Astrocyte of the cerebellum (primary cell): ENCODE measurements at regions not wholly inside any gene's neighbourhood (a gene's known extent, or its start where the extent isn't known, plus 50 kb on each side); places are given as distances from the start of the nearest gene placed in this dataset.
"Not testable (repeated sequence)": the region's sequence is repeated elsewhere in the genome, so short reads cannot be mapped to it uniquely, and the experiment has no call there.

Experiments
- DNase-seq: peaks from one replicate; pipeline ENCODE4 v3.0.0-alpha.2; 2011; ENCODE audit warnings: low read depth
- H3K4me3 ChIP-seq: 2 replicates; pipeline ENCODE4 v1.5.1; 2011; ENCODE audit warnings: mild to moderate bottlenecking, low read depth, low read length, moderate library complexity
- in situ Hi-C: cut with HindIII; loops from 2 replicates; pipeline ENCODE4 v1.10.0; 2017; ENCODE audit warnings: low sequenced_read_pairs
- TF ChIP-seq, protein P1 (sequence below): IDR thresholded peaks from 2 replicates; pipeline ENCODE4 v1.5.1; 2012; ENCODE audit warnings: low read length, low read depth, moderate library complexity, mild to moderate bottlenecking; ENCODE audit errors: missing control alignments

DNA sequence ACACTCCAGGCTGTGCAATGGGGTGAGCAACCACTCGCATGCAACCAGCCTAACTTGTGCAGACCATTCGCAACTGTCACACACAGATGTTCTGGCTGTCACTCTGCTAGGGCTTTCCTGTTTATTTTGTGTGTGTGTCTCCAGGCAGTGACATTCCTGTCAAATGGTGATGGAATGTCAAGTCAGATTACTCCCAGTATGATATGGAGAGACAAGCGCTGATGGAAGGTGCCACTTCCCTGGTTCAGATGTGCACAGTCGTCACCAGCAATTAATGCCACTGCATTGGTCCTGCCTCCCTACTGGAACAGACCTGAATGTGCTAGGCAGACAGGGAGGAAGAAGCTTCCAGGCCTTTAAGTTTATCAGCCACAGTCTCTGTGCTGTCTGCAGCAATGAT, 442.4 kb upstream of the ISX start:
- in situ Hi-C loops: no loop called here
- DNase-seq: no peak
- TF ChIP-seq, protein P1, sequence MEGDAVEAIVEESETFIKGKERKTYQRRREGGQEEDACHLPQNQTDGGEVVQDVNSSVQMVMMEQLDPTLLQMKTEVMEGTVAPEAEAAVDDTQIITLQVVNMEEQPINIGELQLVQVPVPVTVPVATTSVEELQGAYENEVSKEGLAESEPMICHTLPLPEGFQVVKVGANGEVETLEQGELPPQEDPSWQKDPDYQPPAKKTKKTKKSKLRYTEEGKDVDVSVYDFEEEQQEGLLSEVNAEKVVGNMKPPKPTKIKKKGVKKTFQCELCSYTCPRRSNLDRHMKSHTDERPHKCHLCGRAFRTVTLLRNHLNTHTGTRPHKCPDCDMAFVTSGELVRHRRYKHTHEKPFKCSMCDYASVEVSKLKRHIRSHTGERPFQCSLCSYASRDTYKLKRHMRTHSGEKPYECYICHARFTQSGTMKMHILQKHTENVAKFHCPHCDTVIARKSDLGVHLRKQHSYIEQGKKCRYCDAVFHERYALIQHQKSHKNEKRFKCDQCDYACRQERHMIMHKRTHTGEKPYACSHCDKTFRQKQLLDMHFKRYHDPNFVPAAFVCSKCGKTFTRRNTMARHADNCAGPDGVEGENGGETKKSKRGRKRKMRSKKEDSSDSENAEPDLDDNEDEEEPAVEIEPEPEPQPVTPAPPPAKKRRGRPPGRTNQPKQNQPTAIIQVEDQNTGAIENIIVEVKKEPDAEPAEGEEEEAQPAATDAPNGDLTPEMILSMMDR: no peak
- H3K4me3 ChIP-seq: no peak overlapping the region

DNA sequence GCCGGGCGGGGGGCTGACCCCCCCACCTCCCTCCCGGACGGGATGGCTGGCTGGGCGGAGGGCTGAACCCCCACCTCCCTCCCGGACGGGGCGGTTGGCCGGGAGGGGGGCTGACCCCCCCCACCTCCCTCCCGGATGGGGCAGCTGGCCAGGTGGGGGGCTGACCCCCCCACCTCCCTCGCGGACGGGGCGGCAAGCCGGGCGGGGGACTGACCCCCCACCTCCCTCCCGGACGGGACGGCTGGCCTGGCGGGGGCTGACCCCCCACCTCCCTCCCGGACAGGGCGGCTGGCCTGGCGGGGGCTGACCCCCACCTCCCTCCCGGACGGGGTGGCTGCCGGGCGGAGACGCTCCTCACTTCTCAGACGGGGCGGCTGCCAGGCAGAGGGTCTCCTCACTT, 440.1 kb upstream of the ISX start:
- in situ Hi-C loops: not testable (repeated sequence)

DNA sequence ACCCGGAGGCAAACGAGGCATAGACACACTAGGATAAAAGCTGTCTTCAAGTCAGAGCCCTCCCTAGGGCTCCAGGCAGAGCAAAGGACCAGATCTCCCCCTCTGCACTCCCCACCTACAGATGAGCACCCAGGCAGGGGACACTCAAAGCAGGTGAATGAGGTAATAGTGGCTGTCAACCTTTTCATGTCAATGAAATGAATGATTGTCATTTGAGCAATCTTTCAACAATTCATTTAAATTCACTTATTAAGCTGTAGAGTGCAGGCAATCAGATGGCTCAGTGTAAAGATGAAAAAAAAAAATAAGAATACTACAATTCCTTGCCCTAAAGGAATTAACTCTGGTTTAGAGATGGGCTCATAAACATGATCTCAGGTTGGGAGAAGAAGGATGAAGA, 427.8 kb upstream of the ISX start:
- TF ChIP-seq, protein P1: no peak
- H3K4me3 ChIP-seq: no peak overlapping the region
- in situ Hi-C loops: no loop called here
- no peak for DNase-seq

More for the DNA sequence above, 440.1 kb upstream of the ISX start:
- not testable (repeated sequence) for DNase-seq, H3K4me3 ChIP-seq

DNA sequence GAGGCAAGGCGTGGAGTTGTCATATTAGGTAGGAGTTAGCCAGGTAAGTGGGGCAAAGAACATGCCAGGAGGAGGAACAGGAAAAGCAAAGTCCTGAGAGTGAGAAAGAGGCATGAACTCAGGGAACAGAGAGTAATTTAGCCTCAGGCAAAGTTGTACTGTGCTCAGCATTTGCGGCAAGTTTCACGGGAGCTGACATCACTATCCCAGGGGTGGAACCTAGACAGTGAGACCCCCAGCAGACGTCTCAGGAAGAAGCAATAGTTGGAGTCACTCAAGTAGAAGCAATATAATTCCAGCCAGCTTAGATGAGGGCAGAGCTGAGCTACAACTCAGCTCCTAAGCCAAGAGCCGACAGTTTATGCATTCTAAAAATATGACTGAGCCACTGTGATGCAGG, 426.0 kb upstream of the ISX start:
- DNase-seq: no peak
- TF ChIP-seq, protein P1: no peak
- no peak overlapping the region for H3K4me3 ChIP-seq
- in situ Hi-C loops: no loop called here

DNA sequence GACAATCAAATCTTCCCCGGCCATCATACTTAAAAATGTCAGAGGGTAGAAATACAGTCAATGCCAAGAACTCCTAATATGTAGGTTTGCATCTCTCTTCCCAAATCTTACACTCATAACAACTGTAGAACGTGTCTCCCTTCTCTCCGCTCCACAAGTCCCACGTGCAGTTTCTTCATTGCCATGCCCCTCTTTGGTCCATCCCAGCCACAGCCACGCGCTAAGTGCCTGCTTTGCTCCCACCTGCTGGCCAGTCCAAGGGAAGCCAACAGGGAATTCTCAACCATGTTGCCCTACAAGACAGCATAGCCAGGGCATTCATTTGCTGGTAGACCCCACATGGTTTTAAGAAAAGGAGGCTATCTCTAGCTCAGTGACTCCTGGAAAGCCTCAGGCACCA, 420.6 kb upstream of the ISX start:
- TF ChIP-seq, protein P1: no peak
- no peak for DNase-seq
- in situ Hi-C loops: no loop called here
- no peak overlapping the region for H3K4me3 ChIP-seq

DNA sequence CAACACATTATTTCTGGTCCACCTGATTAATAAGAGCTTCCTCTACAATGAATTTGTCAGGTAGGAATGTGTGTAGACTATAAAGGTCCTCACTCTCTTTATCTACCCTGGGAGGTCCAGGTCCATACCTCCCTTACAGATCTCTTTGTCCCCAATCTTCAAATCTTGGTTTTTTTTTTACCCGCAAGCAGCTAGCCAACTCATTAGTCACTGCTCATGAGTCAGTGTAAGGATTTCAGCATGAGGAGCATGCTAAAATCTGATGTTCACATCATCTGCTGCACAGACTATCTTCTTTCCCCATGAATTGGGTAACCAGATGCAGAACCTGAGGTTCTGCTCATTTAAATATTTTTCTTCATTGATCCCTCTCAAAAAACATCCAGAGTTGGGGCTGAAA, 397.0 kb upstream of the ISX start:
- H3K4me3 ChIP-seq: no peak overlapping the region
- DNase-seq: no peak
- in situ Hi-C loops: no loop called here
- TF ChIP-seq, protein P1: no peak

DNA sequence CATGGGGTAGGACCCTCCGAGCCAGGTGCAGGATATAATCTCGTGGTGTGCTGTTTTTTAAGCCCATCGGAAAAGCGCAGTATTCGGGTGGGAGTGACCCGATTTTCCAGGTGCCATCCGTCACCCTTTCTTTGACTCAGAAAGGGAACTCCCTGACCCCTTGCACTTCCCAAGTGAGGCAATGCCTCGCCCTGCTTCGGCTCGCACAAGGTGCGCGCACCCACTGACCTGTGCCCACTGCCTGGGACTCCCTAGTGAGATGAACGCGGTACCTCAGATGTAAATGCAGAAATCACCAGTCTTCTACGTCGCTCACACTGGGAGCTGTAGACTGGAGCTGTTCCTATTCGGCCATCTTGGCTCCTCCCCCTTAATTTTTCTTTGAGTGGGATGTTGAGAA, 382.9 kb upstream of the ISX start:
- in situ Hi-C loops, H3K4me3 ChIP-seq, DNase-seq: not testable (repeated sequence)

DNA sequence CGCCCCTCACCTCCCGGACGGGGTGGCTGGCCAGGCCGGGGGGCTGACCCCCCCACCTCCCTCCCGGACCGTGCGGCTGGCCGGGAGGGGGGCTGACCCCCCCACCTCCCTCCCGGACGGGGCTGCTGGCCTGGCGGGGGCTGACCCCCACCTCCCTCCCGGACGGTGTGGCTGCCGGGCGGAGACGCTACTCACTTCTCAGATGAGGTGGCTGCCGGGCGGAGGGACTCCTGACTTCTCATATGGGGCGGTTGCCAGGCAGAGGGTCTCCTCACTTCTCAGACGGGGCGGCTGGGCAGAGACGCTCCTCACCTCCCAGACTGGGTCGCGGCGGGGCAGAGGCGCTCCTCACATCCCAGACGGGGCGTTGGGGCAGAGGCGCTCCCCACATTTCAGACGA, 381.7 kb upstream of the ISX start:
- DNase-seq, in situ Hi-C loops, H3K4me3 ChIP-seq: not testable (repeated sequence)
